H1 (cell line): ENCODE measurements at regions not wholly inside any gene's neighbourhood (a gene's known extent, or its start where the extent isn't known, plus 50 kb on each side); places are given as distances from the start of the nearest gene placed in this dataset.
A peak's percentile ranks its signal among the peaks of the same experiment; 100 is the strongest.

Experiments used
- CEBPB ChIP-seq: IDR thresholded peaks from 2 replicates; pipeline ENCODE4 v1.6.1; 2012; ENCODE audit warnings: low read depth, low read length
- RAD21 ChIP-seq, 2 experiments: IDR thresholded peaks in 1 of 2; conservative IDR thresholded peaks in 1 of 2; 2 replicates each; pipeline ENCODE4 v1.6.1; 2011; ENCODE audit warnings: low read depth in 2 of 2, low read length in 2 of 2, improper control_type of control experiment in 1 of 2, inconsistent platforms in 1 of 2, mild to moderate bottlenecking in 1 of 2, moderate library complexity in 1 of 2
- SP1 ChIP-seq: IDR thresholded peaks from 2 replicates; pipeline ENCODE4 v1.6.1; 2011; ENCODE audit warnings: low read depth, low read length
- SRF ChIP-seq: IDR thresholded peaks from 2 replicates; pipeline ENCODE4 v1.6.1; 2011; ENCODE audit warnings: mild to moderate bottlenecking, low read depth, low read length, moderate library complexity
- TCF12 ChIP-seq: IDR thresholded peaks from 2 replicates; pipeline ENCODE4 v1.6.1; 2011; ENCODE audit warnings: low read depth, mild to moderate bottlenecking, low read length
- ZNF274 ChIP-seq: IDR thresholded peaks from 2 replicates; pipeline ENCODE4 v1.7.0; 2012; ENCODE audit warnings: low read length, borderline replicate concordance; ENCODE audit errors: extremely low read depth
- TF ChIP-seq, protein P1 (sequence below): IDR thresholded peaks from 2 replicates; pipeline ENCODE4 v1.6.1; 2011; ENCODE audit warnings: low read length, improper control_type of control experiment

DNA sequence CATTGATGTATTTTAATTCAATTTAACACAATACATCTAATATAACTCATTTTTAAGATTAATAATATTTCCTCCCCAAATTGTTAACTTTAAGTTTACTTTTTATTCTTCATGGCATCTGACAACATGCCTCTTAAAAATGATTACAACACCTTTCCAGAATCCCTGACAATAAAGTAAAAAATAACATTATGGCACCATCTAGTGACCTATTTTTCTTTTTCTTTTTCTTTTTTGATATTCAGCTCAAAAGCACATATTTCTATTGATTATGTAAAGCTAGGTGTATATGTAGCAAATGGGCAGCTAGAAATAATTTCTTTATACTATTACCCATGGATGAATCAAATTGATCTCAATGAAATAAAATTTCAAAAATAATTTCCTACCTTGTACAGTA is 834.3 kb upstream of the CDH8 start (continued):
- TF ChIP-seq, protein P1, sequence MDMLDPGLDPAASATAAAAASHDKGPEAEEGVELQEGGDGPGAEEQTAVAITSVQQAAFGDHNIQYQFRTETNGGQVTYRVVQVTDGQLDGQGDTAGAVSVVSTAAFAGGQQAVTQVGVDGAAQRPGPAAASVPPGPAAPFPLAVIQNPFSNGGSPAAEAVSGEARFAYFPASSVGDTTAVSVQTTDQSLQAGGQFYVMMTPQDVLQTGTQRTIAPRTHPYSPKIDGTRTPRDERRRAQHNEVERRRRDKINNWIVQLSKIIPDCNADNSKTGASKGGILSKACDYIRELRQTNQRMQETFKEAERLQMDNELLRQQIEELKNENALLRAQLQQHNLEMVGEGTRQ = no peak
- TF ChIP-seq SP1 (no peak), TCF12 (no peak), SRF (no peak), RAD21 (IDR thresholded peaks at IDR 0.05 in 1 of 2, conservative IDR thresholded peaks at IDR 0.05 in 1 of 2; ENCODE audit: low read depth in 2 of 2, low read length in 2 of 2) (peak in 1 of 2 experiments; percentile 29; a peak in 2 of 4 replicates), ZNF274 (no peak), CEBPB (peak; percentile 18; the same call in 1 of the 2 replicates)
